WTC11 (cell line): ENCODE measurements at regions not wholly inside any gene's neighbourhood (a gene's known extent, or its start where the extent isn't known, plus 50 kb on each side); places are given as distances from the start of the nearest gene placed in this dataset.

ENCODE experiments used
- ATAC-seq: fragments of 200-7000 bp; cut with Tn5 transposase; 2 replicates; pipeline ENCODE4 v1.10.0; 2021; ENCODE audit warnings: mild to moderate bottlenecking, moderate library complexity
- CTCF ChIA-PET: fragments of 300-600 bp; sonication (Branson Sonifier 250); formaldehyde crosslinking; loops from one replicate; lab custom pipeline; 2021; ENCODE audit warnings: antibody characterized with exemption; lab: Charles Lee
- POLR2A ChIA-PET: fragments of 350-600 bp; sonication (Branson Sonifier 250); formaldehyde crosslinking; loops from one replicate; lab custom pipeline; 2021; ENCODE audit warnings: antibody characterized with exemption; lab: Charles Lee
- DNase-seq: peaks from one replicate; pipeline ENCODE4 v3.0.0; 2021; ENCODE audit warnings: low spot score
- H3K27ac Mint-ChIP-seq: 2 replicates; pipeline ENCODE4 v1.8.0; 2021; ENCODE audit warnings: mixed read lengths
- H3K27me3 Mint-ChIP-seq: 2 replicates; pipeline ENCODE4 v1.8.0; 2021; ENCODE audit warnings: low read depth, mild to moderate bottlenecking, moderate library complexity, mixed read lengths
- H3K36me3 Mint-ChIP-seq: 2 replicates; pipeline ENCODE4 v1.8.0; 2021; ENCODE audit warnings: mixed read lengths
- H3K4me1 Mint-ChIP-seq: 2 replicates; pipeline ENCODE4 v1.8.0; 2022; ENCODE audit warnings: mixed read lengths
- H3K4me3 Mint-ChIP-seq: 2 replicates; pipeline ENCODE4 v1.8.0; 2021; ENCODE audit warnings: mild to moderate bottlenecking, moderate library complexity, mixed read lengths
- H3K9me3 Mint-ChIP-seq: 2 replicates; pipeline ENCODE4 v1.8.0; 2021; ENCODE audit warnings: mixed read lengths
- ATF6 ChIP-seq: sonication (generic); formaldehyde crosslinking; IDR thresholded peaks from 2 replicates; pipeline ENCODE4 v1.8.1; 2023; ENCODE audit warnings: mild to moderate bottlenecking, missing genetic modification reagents
- CDX4 ChIP-seq: fragments of 250-450 bp; sonication (Bioruptor Pico); IDR thresholded peaks from 2 replicates; pipeline ENCODE4 v1.9.0; 2021; ENCODE audit warnings: moderate library complexity, mild to moderate bottlenecking, inconsistent platforms, borderline replicate concordance
- ESRRA ChIP-seq: sonication (generic); formaldehyde crosslinking; IDR thresholded peaks from 2 replicates; pipeline ENCODE4 v1.8.1; 2022; ENCODE audit warnings: mild to moderate bottlenecking, missing genetic modification reagents, borderline replicate concordance
- IRF2 ChIP-seq: sonication (generic); formaldehyde crosslinking; IDR thresholded peaks from 2 replicates; pipeline ENCODE4 v1.8.0; 2022; ENCODE audit warnings: low read depth, missing genetic modification reagents, borderline replicate concordance
- NR1H2 ChIP-seq: sonication (generic); formaldehyde crosslinking; IDR thresholded peaks from 2 replicates; pipeline ENCODE4 v1.9.0; 2021; ENCODE audit warnings: mild to moderate bottlenecking, moderate library complexity, missing genetic modification reagents
- OVOL2 ChIP-seq: fragments of 250-450 bp; sonication (Bioruptor Pico); IDR thresholded peaks from 2 replicates; pipeline ENCODE4 v1.9.0; 2021; ENCODE audit warnings: mild to moderate bottlenecking, borderline replicate concordance
- ZNF532 ChIP-seq: fragments of 250-450 bp; sonication (Bioruptor Pico); IDR thresholded peaks from 2 replicates; pipeline ENCODE4 v1.9.0; 2021; ENCODE audit warnings: mild to moderate bottlenecking, borderline replicate concordance
- TF ChIP-seq, protein P1 (sequence below): sonication (generic); formaldehyde crosslinking; IDR thresholded peaks from 2 replicates; pipeline ENCODE4 v1.8.0; 2022; ENCODE audit warnings: mild to moderate bottlenecking, missing genetic modification reagents
- TF ChIP-seq, protein P2 (sequence below): sonication (generic); formaldehyde crosslinking; IDR thresholded peaks from 2 replicates; pipeline ENCODE4 v1.8.0; 2023; ENCODE audit warnings: missing genetic modification reagents
- TF ChIP-seq, protein P3 (sequence below): sonication (generic); formaldehyde crosslinking; IDR thresholded peaks from 2 replicates; pipeline ENCODE4 v1.8.1; 2023; ENCODE audit warnings: mild to moderate bottlenecking, missing genetic modification reagents

DNA sequence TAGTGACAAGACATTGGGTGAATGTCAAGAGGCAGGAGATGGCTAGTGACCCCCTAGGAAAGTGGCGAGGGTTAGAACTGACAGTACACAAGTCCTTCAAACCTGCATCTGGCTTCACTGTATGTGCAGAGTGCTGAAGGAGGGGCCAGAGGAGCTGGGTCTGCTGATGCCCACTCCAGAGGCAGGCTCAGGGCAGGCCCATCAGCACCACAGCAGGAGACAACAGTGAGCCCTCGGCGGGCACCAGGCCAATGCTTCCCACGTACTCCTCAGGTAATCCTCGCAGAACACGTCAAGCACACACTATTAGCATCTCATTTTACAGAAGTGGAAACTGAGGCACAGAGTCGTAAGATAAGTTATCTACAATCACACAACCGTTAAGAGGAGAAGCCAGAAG is 76.1 kb upstream of the SH3PXD2B start (continued):
- TF ChIP-seq ATF6 (CRISPR knock-in tag) (no peak), IRF2 (CRISPR knock-in tag) (no peak)

- DNase-seq: no peak
Measured at GRCh38 chr5:172529896-172530295, 75.6 kb upstream of the SH3PXD2B start.

More at GRCh38 chr5:172529896-172530295, 75.6 kb upstream of the SH3PXD2B start:
- TF ChIP-seq, protein P1, sequence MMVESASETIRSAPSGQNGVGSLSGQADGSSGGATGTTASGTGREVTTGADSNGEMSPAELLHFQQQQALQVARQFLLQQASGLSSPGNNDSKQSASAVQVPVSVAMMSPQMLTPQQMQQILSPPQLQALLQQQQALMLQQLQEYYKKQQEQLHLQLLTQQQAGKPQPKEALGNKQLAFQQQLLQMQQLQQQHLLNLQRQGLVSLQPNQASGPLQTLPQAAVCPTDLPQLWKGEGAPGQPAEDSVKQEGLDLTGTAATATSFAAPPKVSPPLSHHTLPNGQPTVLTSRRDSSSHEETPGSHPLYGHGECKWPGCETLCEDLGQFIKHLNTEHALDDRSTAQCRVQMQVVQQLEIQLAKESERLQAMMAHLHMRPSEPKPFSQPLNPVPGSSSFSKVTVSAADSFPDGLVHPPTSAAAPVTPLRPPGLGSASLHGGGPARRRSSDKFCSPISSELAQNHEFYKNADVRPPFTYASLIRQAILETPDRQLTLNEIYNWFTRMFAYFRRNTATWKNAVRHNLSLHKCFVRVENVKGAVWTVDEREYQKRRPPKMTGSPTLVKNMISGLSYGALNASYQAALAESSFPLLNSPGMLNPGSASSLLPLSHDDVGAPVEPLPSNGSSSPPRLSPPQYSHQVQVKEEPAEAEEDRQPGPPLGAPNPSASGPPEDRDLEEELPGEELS: no peak
- TF ChIP-seq NR1H2 (CRISPR knock-in tag) (no peak), ZNF532 (CRISPR knock-in tag) (no peak), CDX4 (CRISPR knock-in tag) (no peak), OVOL2 (CRISPR knock-in tag) (no peak), ESRRA (no peak)
- TF ChIP-seq, protein P2, sequence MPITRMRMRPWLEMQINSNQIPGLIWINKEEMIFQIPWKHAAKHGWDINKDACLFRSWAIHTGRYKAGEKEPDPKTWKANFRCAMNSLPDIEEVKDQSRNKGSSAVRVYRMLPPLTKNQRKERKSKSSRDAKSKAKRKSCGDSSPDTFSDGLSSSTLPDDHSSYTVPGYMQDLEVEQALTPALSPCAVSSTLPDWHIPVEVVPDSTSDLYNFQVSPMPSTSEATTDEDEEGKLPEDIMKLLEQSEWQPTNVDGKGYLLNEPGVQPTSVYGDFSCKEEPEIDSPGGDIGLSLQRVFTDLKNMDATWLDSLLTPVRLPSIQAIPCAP: no peak
- TF ChIP-seq, protein P3, sequence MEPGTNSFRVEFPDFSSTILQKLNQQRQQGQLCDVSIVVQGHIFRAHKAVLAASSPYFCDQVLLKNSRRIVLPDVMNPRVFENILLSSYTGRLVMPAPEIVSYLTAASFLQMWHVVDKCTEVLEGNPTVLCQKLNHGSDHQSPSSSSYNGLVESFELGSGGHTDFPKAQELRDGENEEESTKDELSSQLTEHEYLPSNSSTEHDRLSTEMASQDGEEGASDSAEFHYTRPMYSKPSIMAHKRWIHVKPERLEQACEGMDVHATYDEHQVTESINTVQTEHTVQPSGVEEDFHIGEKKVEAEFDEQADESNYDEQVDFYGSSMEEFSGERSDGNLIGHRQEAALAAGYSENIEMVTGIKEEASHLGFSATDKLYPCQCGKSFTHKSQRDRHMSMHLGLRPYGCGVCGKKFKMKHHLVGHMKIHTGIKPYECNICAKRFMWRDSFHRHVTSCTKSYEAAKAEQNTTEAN (CRISPR knock-in tag): no peak
- TF ChIP-seq, all 79 proteins: peak for 0
- no peak for ATAC-seq
- Mint-ChIP-seq H3K9me3 (peaks cover 10% of the 10 kb centered on the region), H3K27me3 (peaks cover 16% of the 10 kb centered on the region), H3K4me1 (no peaks in the 10 kb centered on the region), H3K36me3 (peaks cover 4% of the 10 kb centered on the region), H3K4me3 (no peak overlapping the region), H3K27ac (no peak overlapping the region)
- POLR2A ChIA-PET: no interaction called here
- CTCF ChIA-PET: no interaction called here
